SU-DHL-6 (cell line): ENCODE measurements at regions not wholly inside any gene's neighbourhood (a gene's known extent, or its start where the extent isn't known, plus 50 kb on each side); places are given as distances from the start of the nearest gene placed in this dataset.
"Not testable (repeated sequence)": the region's sequence is repeated elsewhere in the genome, so short reads cannot be mapped to it uniquely, and the experiment has no call there.

Experiments used
- H2AFZ ChIP-seq: fragments of 200-600 bp; sonication (generic); 2 replicates; pipeline ENCODE4 v1.6.1; 2014; ENCODE audit warnings: low read depth, mild to moderate bottlenecking, moderate library complexity, mixed read lengths, antibody characterized with exemption, low read length; ENCODE audit not compliant: severe bottlenecking
- H3F3A ChIP-seq: fragments of 200-600 bp; shearing (Covaris generic); 2 replicates; pipeline ENCODE4 v1.6.0; 2016; ENCODE audit warnings: antibody characterized with exemption, mild to moderate bottlenecking; ENCODE audit not compliant: insufficient read depth
- H3K27ac ChIP-seq: fragments of 200-600 bp; sonication (generic); 2 replicates; pipeline ENCODE4 v1.5.1; 2016; ENCODE audit warnings: low read depth, mild to moderate bottlenecking, low read length, moderate library complexity, mixed read lengths
- H3K27me3 ChIP-seq: fragments of 200-600 bp; sonication (generic), shearing (Covaris generic); 2 replicates; pipeline ENCODE4 v1.6.0; 2014; ENCODE audit warnings: mild to moderate bottlenecking, low read length
- H3K36me3 ChIP-seq: fragments of 200-600 bp; sonication (generic); 2 replicates; pipeline ENCODE4 v1.6.1; 2014; ENCODE audit warnings: mild to moderate bottlenecking, low read length, mixed read lengths
- H3K4me2 ChIP-seq: fragments of 300-600, 200-600 bp; shearing (Covaris generic), sonication (generic); 2 replicates; pipeline ENCODE4 v1.6.0; 2014; ENCODE audit warnings: low read length, low read depth, mild to moderate bottlenecking; ENCODE audit not compliant: poor library complexity, severe bottlenecking
- H3K4me3 ChIP-seq: fragments of 200-600 bp; sonication (generic); 2 replicates; pipeline ENCODE4 v1.5.1; 2014; ENCODE audit warnings: antibody characterized with exemption, low read length, mild to moderate bottlenecking, mixed read lengths; ENCODE audit not compliant: insufficient read depth, poor library complexity, severe bottlenecking
- H3K79me2 ChIP-seq: fragments of 200-600 bp; sonication (generic); 2 replicates; pipeline ENCODE4 v1.6.1; 2014; ENCODE audit warnings: mild to moderate bottlenecking, low read length, moderate library complexity; ENCODE audit not compliant: insufficient read depth
- H3K9ac ChIP-seq: fragments of 200-600 bp; sonication (generic); 2 replicates; pipeline ENCODE4 v1.7.0; 2014; ENCODE audit warnings: mild to moderate bottlenecking, low read length
- H3K9me2 ChIP-seq: fragments of 200-600 bp; sonication (generic); replicated peaks from 2 replicates; pipeline ENCODE4 v1.6.1; 2014; ENCODE audit warnings: low read length; ENCODE audit not compliant: insufficient read depth
- H3K9me3 ChIP-seq: fragments of 200-600 bp; sonication (generic); 2 replicates; pipeline ENCODE4 v1.6.1; 2014; ENCODE audit warnings: low read length, mixed read lengths; ENCODE audit not compliant: insufficient read depth
- H4K20me1 ChIP-seq: fragments of 200-600 bp; sonication (generic); 2 replicates; pipeline ENCODE4 v1.6.1; 2014; ENCODE audit warnings: low read depth, mild to moderate bottlenecking, antibody characterized with exemption, low read length, moderate library complexity, mixed read lengths
- CTCF ChIP-seq: fragments of 200-600 bp; sonication (generic); IDR thresholded peaks from one replicate; pipeline ENCODE4 v1.5.1; 2017; ENCODE audit warnings: antibody characterized with exemption, mild to moderate bottlenecking, low read length, moderate library complexity; ENCODE audit not compliant: insufficient read depth, poor library complexity, severe bottlenecking
- EZH2phosphoT487 ChIP-seq: fragments of 200-600 bp; sonication (generic), shearing (Covaris generic); conservative IDR thresholded peaks from 2 replicates; pipeline ENCODE4 v1.6.1; 2018; ENCODE audit warnings: mild to moderate bottlenecking, antibody characterized with exemption, low read length, moderate library complexity, mixed read lengths

- H2AFZ ChIP-seq = no peak overlapping the region
- no peaks in the 10 kb centered on the region for H3K9me3 ChIP-seq
- H3K27ac ChIP-seq = no peak overlapping the region
- TF ChIP-seq EZH2phosphoT487 (no peak), CTCF (no peak)
- no peaks in the 10 kb centered on the region for H3K9me2 ChIP-seq
- no peaks in the 10 kb centered on the region for H3F3A ChIP-seq
- no peaks in the 10 kb centered on the region for H3K36me3 ChIP-seq
- no peaks in the 10 kb centered on the region for H3K79me2 ChIP-seq
- no peaks in the 10 kb centered on the region for H4K20me1 ChIP-seq
- no peak overlapping the region for H3K9ac ChIP-seq
- no peak overlapping the region for H3K4me2 ChIP-seq
- H3K27me3 ChIP-seq = no peaks in the 10 kb centered on the region
- H3K4me3 ChIP-seq = no peak overlapping the region
Measured at GRCh38 chr10:28891058-28891713, 213.9 kb downstream of the BAMBI start.

DNA sequence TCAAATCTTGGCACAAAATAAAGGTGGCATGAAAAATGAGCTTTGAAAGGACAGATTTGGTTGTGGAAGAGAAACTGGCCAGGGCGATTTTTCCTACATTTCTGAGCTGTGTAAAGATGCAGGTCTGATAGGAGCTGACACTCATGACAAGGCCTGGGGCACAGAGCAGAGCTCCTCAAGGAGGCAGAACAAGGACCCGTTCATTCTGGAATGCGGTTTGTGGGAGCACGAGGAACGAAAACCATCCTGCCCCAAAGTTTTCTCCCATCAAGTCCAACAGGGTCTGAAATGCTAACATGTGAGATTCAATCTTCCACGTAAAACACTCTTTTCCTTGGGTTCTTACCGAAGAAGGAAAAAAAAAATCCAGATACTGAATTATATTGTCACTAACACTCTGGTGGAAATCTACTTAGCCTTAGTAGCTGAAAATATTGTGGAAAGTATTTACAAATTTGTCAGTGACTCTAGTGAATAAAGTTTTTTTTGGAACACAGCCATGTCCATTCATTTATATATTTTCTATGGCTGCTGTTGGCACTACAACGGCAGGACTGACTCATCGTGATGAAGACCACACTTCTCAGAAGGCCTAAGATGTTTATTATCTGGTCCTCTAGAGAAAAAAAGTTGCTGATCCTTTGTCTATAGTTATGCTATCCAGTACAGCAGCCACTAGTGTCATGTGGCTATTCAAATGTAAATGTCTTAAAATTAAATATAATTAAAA, 215.7 kb downstream of the BAMBI start:
- Histone ChIP-seq H3K4me3 (no peak overlapping the region), H3K79me2 (no peaks in the 10 kb centered on the region), H3K4me2 (no peak overlapping the region), H4K20me1 (no peaks in the 10 kb centered on the region), H3K27ac (no peak overlapping the region), H3K9me3 (no peaks in the 10 kb centered on the region), H3F3A (no peaks in the 10 kb centered on the region), H3K36me3 (no peaks in the 10 kb centered on the region), H3K9me2 (no peaks in the 10 kb centered on the region), H3K27me3 (no peaks in the 10 kb centered on the region), H2AFZ (no peak overlapping the region), H3K9ac (no peak overlapping the region)
- TF ChIP-seq CTCF (no peak), EZH2phosphoT487 (no peak)

DNA sequence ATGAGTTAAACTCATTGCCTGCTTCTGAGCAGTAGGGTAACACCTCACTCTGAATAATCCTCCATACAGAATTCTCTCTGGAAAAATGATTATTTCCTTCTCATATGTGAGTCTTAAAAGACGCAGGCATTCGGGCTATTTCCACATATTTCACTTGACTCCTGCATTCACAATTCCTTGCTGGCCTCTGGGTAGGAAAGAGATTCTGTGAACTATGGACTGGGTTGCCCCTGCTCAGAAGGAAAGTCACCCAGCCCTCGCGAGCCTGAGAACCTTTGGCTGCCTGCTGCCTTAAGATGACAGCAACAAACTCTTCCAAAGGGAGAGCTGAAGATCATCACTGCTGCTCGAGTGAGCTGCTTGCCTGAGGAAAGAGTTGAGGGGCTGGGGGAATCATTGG, 216.8 kb downstream of the BAMBI start:
- H3K79me2 ChIP-seq = no peaks in the 10 kb centered on the region

DNA sequence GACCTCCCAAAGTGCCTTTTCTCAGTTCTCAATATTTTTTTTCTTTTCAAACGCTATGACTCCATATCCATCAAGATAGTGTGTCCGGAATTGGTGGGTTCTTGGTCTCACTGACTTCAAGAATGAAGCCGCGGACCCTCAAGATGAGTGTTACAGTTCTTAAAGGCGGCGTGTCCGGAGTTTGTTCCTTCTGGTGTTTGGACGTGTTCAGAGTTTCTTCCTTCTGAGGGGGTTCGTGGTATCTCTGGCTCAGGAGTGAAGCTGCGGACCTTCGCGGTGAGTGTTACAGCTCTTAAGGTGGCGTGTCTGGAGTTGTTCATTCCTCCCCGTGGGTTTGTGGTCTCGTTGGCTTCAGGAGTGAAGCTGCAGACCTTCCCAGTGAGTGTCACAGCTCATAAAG, 218.3 kb downstream of the BAMBI start:
- not testable (repeated sequence) for H2AFZ ChIP-seq, H3K4me3 ChIP-seq, H3K36me3 ChIP-seq

More for the DNA sequence above, 216.8 kb downstream of the BAMBI start:
- Histone ChIP-seq H3K9me3 (no peaks in the 10 kb centered on the region), H3F3A (no peaks in the 10 kb centered on the region), H3K9ac (no peak overlapping the region), H3K36me3 (no peaks in the 10 kb centered on the region), H3K27ac (no peak overlapping the region), H4K20me1 (no peaks in the 10 kb centered on the region), H3K9me2 (no peaks in the 10 kb centered on the region), H3K4me3 (no peak overlapping the region), H3K4me2 (no peak overlapping the region), H2AFZ (no peak overlapping the region), H3K27me3 (no peaks in the 10 kb centered on the region)
- TF ChIP-seq CTCF = no peak
- TF ChIP-seq EZH2phosphoT487 = no peak

GRCh38 chr10:28896791-28897409, 219.6 kb downstream of the BAMBI start:
- H3K27ac ChIP-seq, H3K79me2 ChIP-seq, H3K9me2 ChIP-seq, H4K20me1 ChIP-seq, H3K36me3 ChIP-seq, H3K4me3 ChIP-seq, H3K4me2 ChIP-seq, H3F3A ChIP-seq, H3K9ac ChIP-seq, H3K27me3 ChIP-seq, H2AFZ ChIP-seq, H3K9me3 ChIP-seq: not testable (repeated sequence)

More for the DNA sequence above, 218.3 kb downstream of the BAMBI start:
- H4K20me1 ChIP-seq, H3F3A ChIP-seq, H3K9me2 ChIP-seq, H3K27ac ChIP-seq, H3K79me2 ChIP-seq, H3K9me3 ChIP-seq, H3K4me2 ChIP-seq, H3K9ac ChIP-seq, H3K27me3 ChIP-seq: not testable (repeated sequence)
